NB4 (cell line): ENCODE measurements at regions not wholly inside any gene's neighbourhood (a gene's known extent, or its start where the extent isn't known, plus 50 kb on each side); places are given as distances from the start of the nearest gene placed in this dataset.
"Not testable (repeated sequence)": the region's sequence is repeated elsewhere in the genome, so short reads cannot be mapped to it uniquely, and the experiment has no call there.

Source experiments
- DNase-seq: peaks from one replicate; pipeline ENCODE4 v3.0.0; 2010; ENCODE audit warnings: low read depth
- H3K4me3 ChIP-seq: one replicate; pipeline ENCODE4 v1.5.1; 2011; ENCODE audit warnings: mild to moderate bottlenecking, low read depth, low read length, moderate library complexity
- CTCF ChIP-seq: IDR thresholded peaks from one replicate; pipeline ENCODE4 v1.5.1; 2012; ENCODE audit warnings: low read depth, low read length
- MAX ChIP-seq: IDR thresholded peaks from 2 replicates; pipeline ENCODE4 v1.6.1; 2011; ENCODE audit warnings: low read depth, low read length
- MYC ChIP-seq: IDR thresholded peaks from 2 replicates; pipeline ENCODE4 v1.6.1; 2011; ENCODE audit warnings: low read depth, low read length
- POLR2A ChIP-seq: IDR thresholded peaks from 2 replicates; pipeline ENCODE4 v1.6.1; 2011; ENCODE audit warnings: mild to moderate bottlenecking; ENCODE audit not compliant: insufficient read length; ENCODE audit errors: extremely low read depth

DNA sequence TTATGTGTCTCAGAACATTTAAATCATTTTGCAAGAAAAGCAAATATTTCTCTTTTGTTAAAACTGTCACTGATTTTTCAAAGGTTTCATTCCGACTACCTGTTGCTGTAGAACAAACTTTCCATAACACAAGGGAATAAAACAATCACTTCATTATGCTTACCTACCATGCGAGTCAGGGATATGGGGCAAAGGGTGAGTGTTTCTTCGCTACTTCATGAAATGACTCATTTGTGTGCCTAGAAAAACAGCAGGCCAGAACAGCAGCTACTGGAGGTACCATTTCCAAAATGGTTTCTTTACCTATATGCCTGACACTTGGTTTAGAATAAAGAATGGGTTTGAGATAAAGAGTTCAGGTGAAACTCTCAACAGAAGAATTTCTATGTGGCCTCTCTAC is 712.5 kb downstream of the PLOD2 start:
- TF ChIP-seq MAX (no peak), CTCF (no peak), POLR2A (no peak), MYC (no peak)
- H3K4me3 ChIP-seq: no peak overlapping the region
- DNase-seq: no peak

GRCh38 chr3:145450018-145450682 is 710.8 kb downstream of the PLOD2 start:
- no peak overlapping the region for H3K4me3 ChIP-seq
- TF ChIP-seq MYC (no peak), CTCF (no peak), POLR2A (no peak), MAX (no peak)
- no peak for DNase-seq

DNA sequence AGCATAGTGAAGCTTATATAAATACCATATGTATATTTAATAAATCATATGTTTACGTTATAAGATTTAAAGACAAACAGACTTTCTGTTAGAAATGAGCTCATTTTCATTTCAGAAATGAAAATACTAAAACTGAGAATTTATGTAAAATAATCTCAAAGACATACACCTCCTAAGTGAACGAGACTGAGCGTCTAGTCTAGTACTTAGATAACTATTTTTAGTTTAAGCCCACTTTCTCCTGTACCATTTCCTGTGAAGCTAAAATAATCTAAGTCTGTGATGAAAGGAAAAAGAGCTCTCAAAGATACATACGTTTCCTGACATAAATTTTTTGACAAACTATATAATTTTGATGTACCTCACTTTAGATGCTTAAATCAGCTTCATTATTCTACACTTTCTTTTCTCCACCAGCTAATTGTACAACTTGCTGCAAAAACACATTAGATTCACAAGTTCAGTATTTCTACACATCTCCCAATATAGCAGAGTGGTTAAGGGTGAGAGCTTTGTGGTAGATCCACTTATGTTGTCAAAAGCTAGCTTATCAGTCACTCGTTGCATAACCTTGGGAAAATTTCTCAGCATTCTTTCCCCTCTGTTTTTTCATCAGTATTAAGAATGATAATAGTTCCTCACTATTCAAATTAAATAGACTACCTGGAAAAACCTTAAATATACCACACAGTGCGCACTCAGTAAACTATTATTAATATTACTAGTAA is 703.0 kb downstream of the PLOD2 start:
- TF ChIP-seq MYC: no peak
- no peak for TF ChIP-seq POLR2A
- no peak for TF ChIP-seq CTCF
- no peak for TF ChIP-seq MAX
- H3K4me3 ChIP-seq: no peak overlapping the region
- DNase-seq: no peak

GRCh38 chr3:145459681-145460080 is 701.3 kb downstream of the PLOD2 start:
- not testable (repeated sequence) for DNase-seq, H3K4me3 ChIP-seq

- no peak overlapping the region for H3K4me3 ChIP-seq
- TF ChIP-seq MYC (no peak), MAX (no peak), POLR2A (no peak), CTCF (no peak)
- DNase-seq: no peak
Observed at GRCh38 chr3:145471976-145472375, 689.0 kb downstream of the PLOD2 start.

GRCh38 chr3:145482735-145483134 is 678.2 kb downstream of the PLOD2 start:
- not testable (repeated sequence) for H3K4me3 ChIP-seq, DNase-seq

DNA sequence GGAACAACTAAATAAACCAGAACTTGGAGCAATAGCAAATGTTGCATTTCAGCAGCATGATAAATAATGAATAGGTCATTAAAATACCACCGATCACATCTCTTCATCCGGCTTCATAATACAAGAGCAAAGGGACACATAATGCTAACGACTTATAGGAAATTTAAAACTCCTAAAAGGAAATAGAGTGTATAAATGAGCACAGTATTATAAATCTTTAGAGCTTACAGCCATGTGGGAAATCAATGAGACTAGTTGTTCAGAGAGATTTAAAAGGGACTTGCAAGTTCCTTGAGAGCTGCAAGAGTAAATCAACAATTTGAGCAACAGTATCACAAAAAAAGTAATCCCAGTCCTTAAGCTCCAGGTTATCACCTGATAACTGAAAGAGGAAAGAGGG is 677.0 kb downstream of the PLOD2 start:
- no peak for DNase-seq
- no peak overlapping the region for H3K4me3 ChIP-seq
- TF ChIP-seq MAX: no peak
- TF ChIP-seq MYC: no peak
- no peak for TF ChIP-seq POLR2A
- no peak for TF ChIP-seq CTCF
